Activated CD8-positive, alpha-beta T cell treated with anti-CD3 and anti-CD28 coated beads, Interleukin-2, amount 10 ng/mL, durations not matched to agents 7 days and 5 days (primary cell): ENCODE measurements at regions not wholly inside any gene's neighbourhood (a gene's known extent, or its start where the extent isn't known, plus 50 kb on each side); places are given as distances from the start of the nearest gene placed in this dataset.
"Not testable (repeated sequence)": the region's sequence is repeated elsewhere in the genome, so short reads cannot be mapped to it uniquely, and the experiment has no call there.

Experiments
- ATAC-seq: fragments of 150-1000 bp; cut with Tn5 transposase; one replicate; pipeline ENCODE4 v1.10.0; 2021; ENCODE audit warnings: moderate library complexity
- CTCF ChIA-PET: fragments of 350-600 bp; sonication (Branson Sonifier 250); formaldehyde crosslinking; loops from one replicate; lab custom pipeline; 2021; ENCODE audit warnings: antibody characterized with exemption; lab: Charles Lee
- POLR2A ChIA-PET: fragments of 350-600 bp; sonication (Branson Sonifier 250); formaldehyde crosslinking; loops from one replicate; lab custom pipeline; 2021; ENCODE audit warnings: antibody characterized with exemption; lab: Charles Lee
- DNase-seq: peaks from one replicate; pipeline ENCODE4 v3.0.0-alpha.2; 2020
- H3K27ac Mint-ChIP-seq: one replicate; pipeline ENCODE4 v1.8.0; 2021; ENCODE audit warnings: mild to moderate bottlenecking, mixed read lengths
- H3K27me3 Mint-ChIP-seq: one replicate; pipeline ENCODE4 v1.8.0; 2021; ENCODE audit warnings: low read depth, mixed read lengths
- H3K36me3 Mint-ChIP-seq: one replicate; pipeline ENCODE4 v1.8.0; 2021; ENCODE audit warnings: low read depth, mixed read lengths
- H3K4me1 Mint-ChIP-seq: one replicate; pipeline ENCODE4 v1.8.0; 2021; ENCODE audit warnings: low read depth, mixed read lengths
- H3K4me3 Mint-ChIP-seq: one replicate; pipeline ENCODE4 v1.8.0; 2021; ENCODE audit warnings: mild to moderate bottlenecking, mixed read lengths
- H3K9me3 Mint-ChIP-seq: one replicate; pipeline ENCODE4 v1.8.0; 2022; ENCODE audit warnings: mixed read lengths; ENCODE audit not compliant: insufficient read depth

DNA sequence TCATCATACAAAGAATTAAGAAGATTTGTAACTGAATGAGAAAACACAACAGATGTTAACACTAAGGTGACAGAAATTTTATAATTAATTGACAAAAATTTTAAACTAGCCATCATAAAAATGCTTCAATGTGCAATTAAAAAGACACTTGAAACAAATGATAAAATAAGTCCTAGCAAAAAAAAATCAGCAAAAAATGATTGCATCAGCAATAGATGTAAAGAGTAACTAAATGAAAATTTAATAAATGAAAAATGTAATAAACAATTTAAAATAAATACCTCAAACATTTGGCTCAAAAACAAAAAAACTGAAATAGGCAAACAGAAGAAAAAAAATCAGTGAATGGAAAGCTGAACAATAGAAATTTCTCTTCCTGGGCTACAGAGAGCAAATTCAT is 380.7 kb upstream of the GALNTL6 start:
- peaks cover 4% of the 10 kb centered on the region for H3K9me3 Mint-ChIP-seq
- no peaks in the 10 kb centered on the region for H3K36me3 Mint-ChIP-seq
- DNase-seq = no peak
- ATAC-seq = no peak
- H3K27me3 Mint-ChIP-seq = no peaks in the 10 kb centered on the region
- ChIA-PET POLR2A (no interaction called here), CTCF (no interaction called here)
- H3K27ac Mint-ChIP-seq = no peak overlapping the region
- H3K4me3 Mint-ChIP-seq = no peak overlapping the region
- no peaks in the 10 kb centered on the region for H3K4me1 Mint-ChIP-seq

GRCh38 chr4:171430495-171430894 is 382.7 kb upstream of the GALNTL6 start:
- H3K36me3 Mint-ChIP-seq = no peaks in the 10 kb centered on the region
- CTCF ChIA-PET = no interaction called here
- H3K27me3 Mint-ChIP-seq = no peaks in the 10 kb centered on the region
- DNase-seq (no peak), ATAC-seq (no peak)
- no peaks in the 10 kb centered on the region for H3K4me1 Mint-ChIP-seq
- no peak overlapping the region for H3K27ac Mint-ChIP-seq
- peaks cover 4% of the 10 kb centered on the region for H3K9me3 Mint-ChIP-seq
- no peak overlapping the region for H3K4me3 Mint-ChIP-seq
- POLR2A ChIA-PET = no interaction called here

GRCh38 chr4:171397175-171397574 is 416.0 kb upstream of the GALNTL6 start:
- Mint-ChIP-seq H3K9me3 (peaks cover 6% of the 10 kb centered on the region), H3K27ac (no peak overlapping the region), H3K36me3 (no peaks in the 10 kb centered on the region), H3K4me1 (no peaks in the 10 kb centered on the region), H3K4me3 (no peak overlapping the region), H3K27me3 (no peaks in the 10 kb centered on the region)
- POLR2A ChIA-PET = no interaction called here
- ATAC-seq = no peak
- no peak for DNase-seq
- CTCF ChIA-PET = no interaction called here

- Mint-ChIP-seq H3K36me3 (no peaks in the 10 kb centered on the region), H3K4me1 (no peaks in the 10 kb centered on the region), H3K4me3 (no peak overlapping the region), H3K27me3 (no peaks in the 10 kb centered on the region), H3K27ac (no peak overlapping the region), H3K9me3 (peaks cover 6% of the 10 kb centered on the region)
- ATAC-seq (no peak), DNase-seq (no peak)
- ChIA-PET POLR2A (no interaction called here), CTCF (no interaction called here)
Observed at GRCh38 chr4:171390626-171391025, 422.6 kb upstream of the GALNTL6 start.

DNA sequence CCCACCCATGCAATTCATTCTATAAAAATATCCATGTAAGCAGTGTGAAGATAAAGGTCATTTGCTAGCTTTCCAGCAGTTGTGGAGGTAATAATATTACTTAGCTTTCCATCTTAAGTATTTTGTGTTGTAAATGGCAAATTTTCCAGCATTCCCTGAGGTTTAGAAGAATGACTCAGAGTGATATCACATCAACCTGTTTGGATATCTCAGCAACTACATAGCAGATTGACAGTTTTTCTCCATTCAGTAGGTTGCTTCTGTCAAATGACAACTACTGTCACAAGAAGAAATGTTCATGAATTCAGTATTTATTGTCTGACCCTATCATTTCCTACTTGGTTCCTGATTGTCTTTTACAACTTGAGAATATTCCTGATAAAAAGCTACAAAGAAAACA is 434.9 kb upstream of the GALNTL6 start:
- Mint-ChIP-seq H3K27ac (no peak overlapping the region), H3K27me3 (no peaks in the 10 kb centered on the region), H3K36me3 (no peaks in the 10 kb centered on the region), H3K4me1 (no peaks in the 10 kb centered on the region), H3K4me3 (no peak overlapping the region), H3K9me3 (peaks cover 5% of the 10 kb centered on the region)
- DNase-seq (no peak), ATAC-seq (no peak)
- ChIA-PET CTCF (no interaction called here), POLR2A (no interaction called here)

- Mint-ChIP-seq H3K4me1 (no peaks in the 10 kb centered on the region), H3K4me3 (no peak overlapping the region), H3K27ac (no peak overlapping the region), H3K27me3 (no peaks in the 10 kb centered on the region), H3K9me3 (peaks cover 5% of the 10 kb centered on the region), H3K36me3 (no peaks in the 10 kb centered on the region)
- ChIA-PET CTCF (no interaction called here), POLR2A (no interaction called here)
- ATAC-seq (no peak), DNase-seq (no peak)
Observed at GRCh38 chr4:171376724-171377123, 436.5 kb upstream of the GALNTL6 start.

DNA sequence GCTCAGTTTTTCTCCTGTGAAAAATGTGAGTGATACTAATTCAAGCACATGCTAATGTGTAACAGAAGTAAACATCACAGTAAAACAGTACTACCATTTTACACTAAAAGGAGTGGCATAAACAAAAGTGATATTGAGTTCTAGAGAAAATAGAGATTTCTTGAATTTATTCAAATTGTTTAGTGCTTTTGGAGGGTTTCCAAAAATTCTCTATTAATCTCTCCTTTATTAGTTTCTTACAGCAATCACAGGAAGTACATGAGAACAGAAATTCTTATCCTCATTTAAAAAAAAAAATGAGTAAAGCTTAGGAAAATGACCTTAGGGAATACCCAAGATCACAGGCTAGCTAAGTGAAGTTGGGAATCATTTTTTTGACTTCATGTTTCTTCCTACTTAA is 459.7 kb upstream of the GALNTL6 start:
- Mint-ChIP-seq H3K36me3 (no peaks in the 10 kb centered on the region), H3K4me1 (no peaks in the 10 kb centered on the region), H3K9me3 (peaks cover 5% of the 10 kb centered on the region), H3K27me3 (no peaks in the 10 kb centered on the region), H3K4me3 (no peak overlapping the region), H3K27ac (no peak overlapping the region)
- ATAC-seq (no peak), DNase-seq (no peak)
- POLR2A ChIA-PET = no interaction called here
- CTCF ChIA-PET = no interaction called here

GRCh38 chr4:171348090-171348489 is 465.1 kb upstream of the GALNTL6 start:
- Mint-ChIP-seq H3K27me3 (no peaks in the 10 kb centered on the region), H3K9me3 (no peaks in the 10 kb centered on the region), H3K36me3 (no peaks in the 10 kb centered on the region), H3K4me3 (no peak overlapping the region), H3K4me1 (no peaks in the 10 kb centered on the region), H3K27ac (no peak overlapping the region)
- CTCF ChIA-PET = no interaction called here
- no peak for DNase-seq
- POLR2A ChIA-PET = no interaction called here
- no peak for ATAC-seq

DNA sequence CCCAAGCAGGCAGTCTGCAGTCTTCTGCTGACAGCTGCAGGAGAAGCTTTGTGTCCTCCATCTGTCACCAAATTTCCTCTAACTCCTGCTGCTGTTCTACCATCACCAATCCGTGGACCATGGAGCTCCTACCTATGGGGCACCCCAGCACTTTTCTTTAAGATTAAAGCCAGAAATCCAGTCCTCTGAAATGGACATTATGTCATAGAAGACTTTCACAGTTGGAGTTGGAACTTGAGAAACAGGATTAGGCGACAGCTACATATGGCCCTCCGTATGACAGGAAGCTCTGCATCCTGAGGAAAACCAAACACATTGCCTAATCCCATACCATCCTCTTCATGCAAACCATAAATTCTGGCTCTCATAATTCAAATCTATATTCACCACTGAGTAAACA is 470.6 kb upstream of the GALNTL6 start:
- Mint-ChIP-seq H3K27me3 (no peaks in the 10 kb centered on the region), H3K36me3 (no peaks in the 10 kb centered on the region), H3K9me3 (no peaks in the 10 kb centered on the region), H3K27ac (no peak overlapping the region), H3K4me1 (no peaks in the 10 kb centered on the region), H3K4me3 (no peak overlapping the region)
- ChIA-PET POLR2A (no interaction called here), CTCF (no interaction called here)
- DNase-seq = no peak
- ATAC-seq = no peak

DNA sequence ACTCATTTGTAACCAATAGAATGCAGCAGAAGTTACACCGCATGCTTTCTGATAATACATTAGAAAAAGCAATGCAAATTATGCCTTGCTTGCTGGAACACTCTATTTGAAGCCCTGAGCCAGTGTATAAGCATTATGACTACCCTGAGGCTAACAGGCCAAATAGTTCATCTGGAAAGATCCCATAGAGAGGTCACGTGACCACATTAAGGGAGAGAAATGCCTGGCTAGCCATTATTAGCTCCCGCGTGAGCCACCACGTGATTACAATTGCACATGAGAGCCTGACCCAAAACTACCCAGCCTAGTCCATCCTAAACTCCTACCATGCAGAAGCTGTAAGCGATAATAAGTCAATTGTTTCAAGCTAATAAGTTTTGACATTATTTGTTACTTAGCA is 472.9 kb upstream of the GALNTL6 start:
- no peak overlapping the region for H3K4me3 Mint-ChIP-seq
- H3K9me3 Mint-ChIP-seq = no peaks in the 10 kb centered on the region
- DNase-seq (no peak), ATAC-seq (no peak)
- ChIA-PET CTCF (no interaction called here), POLR2A (no interaction called here)
- no peak overlapping the region for H3K27ac Mint-ChIP-seq
- H3K36me3 Mint-ChIP-seq = no peaks in the 10 kb centered on the region
- H3K4me1 Mint-ChIP-seq = no peaks in the 10 kb centered on the region
- no peaks in the 10 kb centered on the region for H3K27me3 Mint-ChIP-seq

- DNase-seq = no peak
- Mint-ChIP-seq H3K36me3 (no peaks in the 10 kb centered on the region), H3K27me3 (no peaks in the 10 kb centered on the region), H3K27ac (no peak overlapping the region), H3K4me1 (no peaks in the 10 kb centered on the region), H3K4me3 (no peak overlapping the region), H3K9me3 (peaks cover 5% of the 10 kb centered on the region)
- ATAC-seq = no peak
- POLR2A ChIA-PET = no interaction called here
- CTCF ChIA-PET = no interaction called here
Observed at GRCh38 chr4:171334549-171334948, 478.7 kb upstream of the GALNTL6 start.

GRCh38 chr4:171308661-171309060 is 504.5 kb upstream of the GALNTL6 start:
- H3K9me3 Mint-ChIP-seq = peaks cover 5% of the 10 kb centered on the region
- no peaks in the 10 kb centered on the region for H3K4me1 Mint-ChIP-seq
- ChIA-PET CTCF (interaction anchor here (1.1 kb wide), 1 partner anchor 725 kb away, joined by 3 read pairs; no protein-coding TSS in a partner anchor), POLR2A (no interaction called here)
- DNase-seq = no peak
- no peak for ATAC-seq
- no peaks in the 10 kb centered on the region for H3K27me3 Mint-ChIP-seq
- no peak overlapping the region for H3K27ac Mint-ChIP-seq
- no peaks in the 10 kb centered on the region for H3K36me3 Mint-ChIP-seq
- no peak overlapping the region for H3K4me3 Mint-ChIP-seq

- H3K36me3 Mint-ChIP-seq, POLR2A ChIA-PET, ATAC-seq, CTCF ChIA-PET, H3K27ac Mint-ChIP-seq, H3K4me1 Mint-ChIP-seq, DNase-seq, H3K27me3 Mint-ChIP-seq, H3K4me3 Mint-ChIP-seq: not testable (repeated sequence)
- peaks cover 20% of the 10 kb centered on the region for H3K9me3 Mint-ChIP-seq
Observed at GRCh38 chr4:171298048-171298718, 515.0 kb upstream of the GALNTL6 start.
